ENCODE measurements at regions not wholly inside any gene's neighbourhood (a gene's known extent, or its start where the extent isn't known, plus 50 kb on each side); places are given as distances from the start of the nearest gene placed in this dataset.

GRCh38 chr19:30252214-30252613, 120.0 kb upstream of the ZNF536 start:
- no peak for DNase-seq
- CTCF ChIA-PET: no interaction called here
- intact Hi-C loops (cut with DNase I, micrococcal nuclease): no loop called here
- H3K36me3 Mint-ChIP-seq (ENCODE audit: low read depth): no peaks in the 10 kb centered on the region
- no peak for TF ChIP-seq CTCF (IDR thresholded peaks at IDR 0.05)
- no peak for ATAC-seq (ENCODE audit: poor library complexity)
- no peak overlapping the region for H3K4me3 ChIP-seq (ENCODE audit: low read length)
- H3K27me3 Mint-ChIP-seq: peaks cover 79% of the 10 kb centered on the region
- POLR2A ChIA-PET: no interaction called here
- H3K4me3 Mint-ChIP-seq: no peak overlapping the region
- no peak overlapping the region for H3K27ac Mint-ChIP-seq
- H3K27me3 ChIP-seq (ENCODE audit: control insufficient read depth in 1 of 2, insufficient read depth in 2 of 2, low read length in 2 of 2): peaks cover 16 to 31% of the 10 kb centered on the region in 2 experiments
- H3K9me3 ChIP-seq (ENCODE audit: control insufficient read depth in 1 of 2, insufficient read depth in 1 of 2, low read length in 2 of 2): peaks cover 0 to 9% of the 10 kb centered on the region in 2 experiments
- no peaks in the 10 kb centered on the region for H3K36me3 ChIP-seq (ENCODE audit: insufficient read depth, low read length)
- H3K4me1 Mint-ChIP-seq (ENCODE audit: low read depth): no peaks in the 10 kb centered on the region
- no peaks in the 10 kb centered on the region for H3K9me3 Mint-ChIP-seq
- no peak overlapping the region for H3K27ac ChIP-seq (ENCODE audit: low read depth in 1 of 2, low read length in 2 of 2)
- no peaks in the 10 kb centered on the region for H3K4me1 ChIP-seq (ENCODE audit: insufficient read depth, low read length)

- peaks cover 0 to 9% of the 10 kb centered on the region in 2 experiments for H3K9me3 ChIP-seq (ENCODE audit: control insufficient read depth in 1 of 2, insufficient read depth in 1 of 2, low read length in 2 of 2)
- Mint-ChIP-seq H3K4me1 (ENCODE audit: low read depth) (no peaks in the 10 kb centered on the region), H3K9me3 (no peaks in the 10 kb centered on the region), H3K4me3 (no peak overlapping the region), H3K27ac (no peak overlapping the region), H3K27me3 (peaks cover 88% of the 10 kb centered on the region), H3K36me3 (ENCODE audit: low read depth) (no peaks in the 10 kb centered on the region)
- no peak overlapping the region for H3K4me3 ChIP-seq (ENCODE audit: low read length)
- intact Hi-C loops (cut with DNase I, micrococcal nuclease): no loop called here
- H3K36me3 ChIP-seq (ENCODE audit: insufficient read depth, low read length): no peaks in the 10 kb centered on the region
- ChIA-PET CTCF (no interaction called here), POLR2A (no interaction called here)
- ATAC-seq (ENCODE audit: poor library complexity) (no peak), DNase-seq (no peak)
- peaks cover 19 to 31% of the 10 kb centered on the region in 2 experiments for H3K27me3 ChIP-seq (ENCODE audit: control insufficient read depth in 1 of 2, insufficient read depth in 2 of 2, low read length in 2 of 2)
- no peak overlapping the region for H3K27ac ChIP-seq (ENCODE audit: low read depth in 1 of 2, low read length in 2 of 2)
- TF ChIP-seq CTCF (IDR thresholded peaks at IDR 0.05): no peak
- H3K4me1 ChIP-seq (ENCODE audit: insufficient read depth, low read length): no peaks in the 10 kb centered on the region
Measured at GRCh38 chr19:30253581-30253996, 118.6 kb upstream of the ZNF536 start.

GRCh38 chr19:30254158-30254557, 118.0 kb upstream of the ZNF536 start:
- H3K4me1 ChIP-seq (ENCODE audit: insufficient read depth, low read length): no peaks in the 10 kb centered on the region
- ChIA-PET POLR2A (no interaction called here), CTCF (interaction anchor here (0.7 kb wide), 1 partner anchor 479 kb away, joined by 4 read pairs; no protein-coding TSS in a partner anchor)
- Mint-ChIP-seq H3K36me3 (ENCODE audit: low read depth) (no peaks in the 10 kb centered on the region), H3K4me3 (no peak overlapping the region), H3K27me3 (peaks cover 84% of the 10 kb centered on the region), H3K4me1 (ENCODE audit: low read depth) (no peaks in the 10 kb centered on the region), H3K27ac (no peak overlapping the region), H3K9me3 (no peaks in the 10 kb centered on the region)
- H3K27ac ChIP-seq (ENCODE audit: low read depth in 1 of 2, low read length in 2 of 2): no peak overlapping the region
- no peaks in the 10 kb centered on the region for H3K36me3 ChIP-seq (ENCODE audit: insufficient read depth, low read length)
- intact Hi-C loops (cut with DNase I, micrococcal nuclease): no loop called here
- H3K9me3 ChIP-seq (ENCODE audit: control insufficient read depth in 1 of 2, insufficient read depth in 1 of 2, low read length in 2 of 2): peaks cover 0 to 9% of the 10 kb centered on the region in 2 experiments
- TF ChIP-seq CTCF (IDR thresholded peaks at IDR 0.05): no peak
- no peak overlapping the region for H3K4me3 ChIP-seq (ENCODE audit: low read length)
- DNase-seq (no peak), ATAC-seq (ENCODE audit: poor library complexity) (no peak)
- H3K27me3 ChIP-seq (ENCODE audit: control insufficient read depth in 1 of 2, insufficient read depth in 2 of 2, low read length in 2 of 2): peaks cover 19 to 31% of the 10 kb centered on the region in 2 experiments

Measured in CD4-positive, alpha-beta T cell (primary cell).